Right atrium auricular region (tissue), 2 donors: ENCODE measurements at regions not wholly inside any gene's neighbourhood (a gene's known extent, or its start where the extent isn't known, plus 50 kb on each side); places are given as distances from the start of the nearest gene placed in this dataset.

ENCODE experiments used
- DNase-seq: peaks from one replicate; pipeline ENCODE4 v3.0.0-alpha.2; 2019; ENCODE audit warnings: low spot score
- H3K27ac ChIP-seq, 2 donors: fragments of 200-600 bp; sonication (generic); 1 replicate in 1 of 2; 2 replicates in 1 of 2; pipeline ENCODE4 v1.5.1; 2016 to 2019
- H3K27me3 ChIP-seq, 2 donors: fragments of 200-600 bp; sonication (generic); one replicate each; pipeline versions ENCODE4 v1.5.1 to v1.6.0; 2017 to 2019
- H3K36me3 ChIP-seq: fragments of 200-600 bp; sonication (generic); one replicate; pipeline ENCODE4 v1.5.1; 2016
- H3K4me1 ChIP-seq, 2 donors: fragments of 200-600 bp; sonication (generic); one replicate each; pipeline versions ENCODE4 v1.5.1 to v1.6.0; 2017 to 2019
- H3K4me3 ChIP-seq, 2 donors: fragments of 200-600 bp; sonication (generic); 1 replicate in 1 of 2; 2 replicates in 1 of 2; pipeline ENCODE4 v1.5.1; 2017 to 2019; ENCODE audit warnings: mild to moderate bottlenecking in 1 of 2, moderate library complexity in 1 of 2
- H3K9me3 ChIP-seq, 2 donors: fragments of 200-600 bp; sonication (generic); one replicate each; pipeline ENCODE4 v1.5.1; 2019
- TF ChIP-seq, protein P1 (sequence below), 2 donors: fragments of 200-600 bp; sonication (generic); IDR thresholded peaks; one replicate each; pipeline ENCODE4 v1.5.1; 2019; ENCODE audit warnings: antibody characterized with exemption in 2 of 2

DNA sequence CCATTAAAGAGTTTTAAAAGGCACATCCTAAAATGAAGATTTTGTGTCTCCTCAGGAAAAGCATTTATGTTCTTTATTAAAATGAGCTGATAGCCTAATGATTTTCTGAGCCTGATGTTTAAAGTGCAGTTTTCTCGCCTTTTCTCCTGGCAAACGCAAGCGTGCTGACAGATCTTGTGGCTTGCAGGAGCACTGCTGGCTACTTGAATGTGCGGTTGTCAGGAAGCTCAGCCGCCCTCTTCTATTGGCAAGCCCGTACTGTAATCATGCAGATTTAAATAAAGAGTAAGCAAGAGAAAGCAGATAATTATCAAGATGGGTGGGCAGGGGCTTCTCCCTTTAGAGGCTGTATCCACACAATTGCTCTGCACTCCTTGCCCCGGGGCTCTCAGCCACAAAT lies 139.5 kb upstream of the SPHKAP start:
- DNase-seq, result no peak
- H3K27me3 ChIP-seq, result no peaks in the 10 kb centered on the region
- no peaks in the 10 kb centered on the region for H3K9me3 ChIP-seq
- TF ChIP-seq, protein P1, sequence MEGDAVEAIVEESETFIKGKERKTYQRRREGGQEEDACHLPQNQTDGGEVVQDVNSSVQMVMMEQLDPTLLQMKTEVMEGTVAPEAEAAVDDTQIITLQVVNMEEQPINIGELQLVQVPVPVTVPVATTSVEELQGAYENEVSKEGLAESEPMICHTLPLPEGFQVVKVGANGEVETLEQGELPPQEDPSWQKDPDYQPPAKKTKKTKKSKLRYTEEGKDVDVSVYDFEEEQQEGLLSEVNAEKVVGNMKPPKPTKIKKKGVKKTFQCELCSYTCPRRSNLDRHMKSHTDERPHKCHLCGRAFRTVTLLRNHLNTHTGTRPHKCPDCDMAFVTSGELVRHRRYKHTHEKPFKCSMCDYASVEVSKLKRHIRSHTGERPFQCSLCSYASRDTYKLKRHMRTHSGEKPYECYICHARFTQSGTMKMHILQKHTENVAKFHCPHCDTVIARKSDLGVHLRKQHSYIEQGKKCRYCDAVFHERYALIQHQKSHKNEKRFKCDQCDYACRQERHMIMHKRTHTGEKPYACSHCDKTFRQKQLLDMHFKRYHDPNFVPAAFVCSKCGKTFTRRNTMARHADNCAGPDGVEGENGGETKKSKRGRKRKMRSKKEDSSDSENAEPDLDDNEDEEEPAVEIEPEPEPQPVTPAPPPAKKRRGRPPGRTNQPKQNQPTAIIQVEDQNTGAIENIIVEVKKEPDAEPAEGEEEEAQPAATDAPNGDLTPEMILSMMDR (IDR thresholded peaks at IDR 0.05), result no peak
- H3K4me3 ChIP-seq, result no peak overlapping the region
- no peak overlapping the region for H3K27ac ChIP-seq
- no peaks in the 10 kb centered on the region for H3K36me3 ChIP-seq
- no peaks in the 10 kb centered on the region for H3K4me1 ChIP-seq

DNA sequence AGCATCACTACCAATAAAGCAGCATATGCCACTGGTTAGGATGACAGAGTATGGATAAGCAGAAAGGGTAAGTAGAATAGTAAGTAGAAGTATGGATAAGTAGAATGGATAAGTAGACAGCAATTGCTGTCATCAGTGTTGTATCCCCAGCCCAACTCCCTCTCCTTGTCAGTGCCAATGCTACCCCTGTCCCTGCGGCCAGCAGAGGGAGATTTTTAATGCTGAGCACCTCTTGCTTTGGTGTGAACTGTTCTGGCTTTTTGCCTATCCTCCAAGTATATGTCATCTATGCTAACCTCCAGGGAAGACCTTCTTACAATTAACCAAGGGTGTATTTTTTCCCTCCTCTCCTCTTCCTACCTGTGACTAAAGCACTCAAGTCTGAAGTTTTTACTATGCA lies 136.7 kb upstream of the SPHKAP start:
- Histone ChIP-seq H3K27ac (no peak overlapping the region), H3K27me3 (no peaks in the 10 kb centered on the region), H3K9me3 (no peaks in the 10 kb centered on the region), H3K4me3 (no peak overlapping the region), H3K36me3 (no peaks in the 10 kb centered on the region), H3K4me1 (no peaks in the 10 kb centered on the region)
- DNase-seq, result no peak
- TF ChIP-seq, protein P1 (IDR thresholded peaks at IDR 0.05), result peak in 1 of 2 donors; percentile 66

DNA sequence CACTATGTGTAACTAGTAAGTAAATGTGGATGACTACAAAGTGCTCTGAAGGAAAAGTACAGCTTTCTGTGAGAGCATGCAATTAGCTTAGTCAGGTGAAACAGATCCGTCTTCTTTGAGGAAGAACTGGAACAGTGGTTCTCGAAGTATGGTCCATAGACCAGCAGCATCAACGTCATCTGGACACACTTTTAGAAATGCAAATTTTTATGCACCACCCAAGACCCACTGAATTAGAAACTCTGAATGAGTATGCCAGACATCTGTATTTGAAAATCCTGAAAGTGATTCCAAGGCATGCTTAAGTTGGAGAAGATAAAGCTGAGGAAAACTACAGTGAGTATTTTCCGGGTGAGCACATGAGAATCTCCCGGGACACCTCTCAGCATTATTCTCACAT lies 130.7 kb upstream of the SPHKAP start:
- no peak for DNase-seq
- TF ChIP-seq, protein P1 (IDR thresholded peaks at IDR 0.05), result no peak
- no peaks in the 10 kb centered on the region for H3K4me1 ChIP-seq
- no peaks in the 10 kb centered on the region for H3K36me3 ChIP-seq
- H3K4me3 ChIP-seq, result no peak overlapping the region
- H3K9me3 ChIP-seq, result no peaks in the 10 kb centered on the region
- H3K27ac ChIP-seq, result no peak overlapping the region
- H3K27me3 ChIP-seq, result no peaks in the 10 kb centered on the region

DNA sequence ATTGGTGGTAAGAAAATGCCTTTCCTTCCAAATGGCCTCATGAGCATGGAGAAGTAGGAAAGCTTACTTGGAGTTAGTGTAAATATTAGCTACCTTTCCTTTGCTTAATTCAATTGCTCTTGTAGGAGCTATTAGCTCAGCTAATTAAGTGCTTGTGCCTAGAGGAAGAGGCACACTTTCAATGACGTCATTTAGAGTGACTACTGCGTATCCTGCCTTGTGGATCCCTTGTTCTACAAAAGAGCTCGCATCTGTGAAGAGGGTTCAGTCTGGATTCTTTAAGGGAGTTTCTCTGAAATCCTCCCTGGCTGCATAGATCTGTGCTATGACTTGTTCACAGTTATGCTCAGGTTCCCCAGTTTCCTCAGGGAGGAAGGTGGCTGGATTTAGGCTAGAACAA lies 122.5 kb upstream of the SPHKAP start:
- no peaks in the 10 kb centered on the region for H3K36me3 ChIP-seq
- H3K4me1 ChIP-seq, result no peaks in the 10 kb centered on the region
- no peak for DNase-seq
- TF ChIP-seq, protein P1 (IDR thresholded peaks at IDR 0.05), result no peak
- H3K27ac ChIP-seq, result no peak overlapping the region
- no peaks in the 10 kb centered on the region for H3K9me3 ChIP-seq
- H3K4me3 ChIP-seq, result no peak overlapping the region
- H3K27me3 ChIP-seq, result no peaks in the 10 kb centered on the region

DNA sequence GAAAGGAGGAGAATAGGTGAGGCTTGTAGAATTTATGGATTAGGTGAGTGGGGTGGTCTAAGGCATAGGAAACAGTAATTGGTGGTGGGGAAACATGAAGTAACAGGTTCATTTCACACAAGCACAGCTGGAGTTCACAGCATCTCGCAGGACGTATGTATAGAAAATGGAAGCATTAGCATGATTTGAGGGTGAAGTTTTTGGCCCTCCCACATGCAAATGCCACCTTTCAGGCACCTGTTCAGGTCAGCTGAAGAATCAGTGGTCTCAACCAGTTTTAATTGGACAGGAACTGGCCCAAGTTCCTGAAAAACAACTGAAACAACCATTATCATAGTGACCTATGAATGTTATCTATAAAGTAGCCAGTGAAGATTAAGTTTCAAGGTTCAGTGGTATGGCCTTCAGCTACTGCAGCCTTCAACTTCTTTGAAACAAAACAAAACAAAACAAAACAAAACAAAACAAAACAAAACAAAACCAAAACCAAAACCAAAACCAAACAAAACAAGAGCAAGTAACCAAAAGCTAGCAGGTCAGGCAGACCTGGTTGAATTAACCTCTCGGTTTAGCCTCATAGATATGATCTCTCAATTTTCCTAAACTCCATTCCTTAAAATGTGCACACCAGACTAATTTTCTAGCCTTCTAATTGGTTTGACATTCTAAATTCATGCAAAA lies 102.1 kb upstream of the SPHKAP start:
- H3K36me3 ChIP-seq, result no peaks in the 10 kb centered on the region
- no peak overlapping the region for H3K27ac ChIP-seq
- TF ChIP-seq, protein P1 (IDR thresholded peaks at IDR 0.05), result no peak

DNA sequence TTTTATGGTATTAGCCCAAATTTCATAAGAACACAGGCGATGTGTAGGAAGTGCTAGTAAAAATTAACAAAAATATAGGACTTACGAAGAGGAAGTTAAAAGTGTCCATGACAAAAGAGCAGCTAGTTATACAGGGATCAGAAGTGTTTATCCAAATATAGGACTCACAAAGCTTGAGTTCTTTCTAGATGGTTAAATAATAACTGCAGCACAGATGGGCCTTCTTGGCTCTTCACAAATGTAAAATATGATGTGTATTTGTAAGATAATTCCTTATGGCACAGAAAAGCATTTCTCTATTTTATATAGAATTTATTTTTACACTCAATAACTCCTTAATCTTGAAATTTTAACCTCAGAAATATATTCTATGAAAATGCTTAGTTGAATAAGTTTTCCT lies 100.9 kb upstream of the SPHKAP start:
- Histone ChIP-seq H3K27ac (no peak overlapping the region), H3K4me1 (no peaks in the 10 kb centered on the region), H3K27me3 (no peaks in the 10 kb centered on the region), H3K4me3 (no peak overlapping the region), H3K9me3 (no peaks in the 10 kb centered on the region), H3K36me3 (no peaks in the 10 kb centered on the region)
- no peak for DNase-seq
- TF ChIP-seq, protein P1 (IDR thresholded peaks at IDR 0.05), result no peak

More for the DNA sequence above, 102.1 kb upstream of the SPHKAP start:
- Histone ChIP-seq H3K27me3 (no peaks in the 10 kb centered on the region), H3K9me3 (no peaks in the 10 kb centered on the region), H3K4me1 (no peaks in the 10 kb centered on the region), H3K4me3 (no peak overlapping the region)
- DNase-seq, result no peak
